ENCODE measurements at regions not wholly inside any gene's neighbourhood (a gene's known extent, or its start where the extent isn't known, plus 50 kb on each side); places are given as distances from the start of the nearest gene placed in this dataset.

DNA sequence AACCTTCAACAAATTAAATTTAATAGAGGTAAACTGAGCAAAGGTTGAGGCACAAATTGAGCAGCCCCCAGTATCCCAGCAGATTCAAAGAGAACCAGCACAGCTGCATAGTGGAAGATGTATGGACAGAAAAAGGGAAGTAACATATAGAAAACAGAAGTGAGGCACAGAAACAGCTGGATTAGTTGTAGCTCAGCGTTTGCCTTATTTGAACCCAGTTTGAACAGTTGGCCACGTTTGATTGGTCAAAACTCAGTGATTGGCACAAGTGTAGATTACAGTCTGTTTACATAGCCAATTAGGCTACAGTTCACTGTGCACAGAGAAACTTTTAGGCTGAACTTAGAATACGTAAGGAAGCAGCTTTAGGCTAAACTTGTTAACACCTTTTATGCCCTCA lies 315.5 kb downstream of the RMST start:
- no peak overlapping the region for H3K4me3 ChIP-seq (ENCODE audit: low read length)
- TF ChIP-seq, protein P1, sequence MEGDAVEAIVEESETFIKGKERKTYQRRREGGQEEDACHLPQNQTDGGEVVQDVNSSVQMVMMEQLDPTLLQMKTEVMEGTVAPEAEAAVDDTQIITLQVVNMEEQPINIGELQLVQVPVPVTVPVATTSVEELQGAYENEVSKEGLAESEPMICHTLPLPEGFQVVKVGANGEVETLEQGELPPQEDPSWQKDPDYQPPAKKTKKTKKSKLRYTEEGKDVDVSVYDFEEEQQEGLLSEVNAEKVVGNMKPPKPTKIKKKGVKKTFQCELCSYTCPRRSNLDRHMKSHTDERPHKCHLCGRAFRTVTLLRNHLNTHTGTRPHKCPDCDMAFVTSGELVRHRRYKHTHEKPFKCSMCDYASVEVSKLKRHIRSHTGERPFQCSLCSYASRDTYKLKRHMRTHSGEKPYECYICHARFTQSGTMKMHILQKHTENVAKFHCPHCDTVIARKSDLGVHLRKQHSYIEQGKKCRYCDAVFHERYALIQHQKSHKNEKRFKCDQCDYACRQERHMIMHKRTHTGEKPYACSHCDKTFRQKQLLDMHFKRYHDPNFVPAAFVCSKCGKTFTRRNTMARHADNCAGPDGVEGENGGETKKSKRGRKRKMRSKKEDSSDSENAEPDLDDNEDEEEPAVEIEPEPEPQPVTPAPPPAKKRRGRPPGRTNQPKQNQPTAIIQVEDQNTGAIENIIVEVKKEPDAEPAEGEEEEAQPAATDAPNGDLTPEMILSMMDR (IDR thresholded peaks at IDR 0.05; ENCODE audit: insufficient read depth, low read depth, low read length, missing control alignments) = no peak
- DNase-seq (ENCODE audit: low read depth) = no peak

DNA sequence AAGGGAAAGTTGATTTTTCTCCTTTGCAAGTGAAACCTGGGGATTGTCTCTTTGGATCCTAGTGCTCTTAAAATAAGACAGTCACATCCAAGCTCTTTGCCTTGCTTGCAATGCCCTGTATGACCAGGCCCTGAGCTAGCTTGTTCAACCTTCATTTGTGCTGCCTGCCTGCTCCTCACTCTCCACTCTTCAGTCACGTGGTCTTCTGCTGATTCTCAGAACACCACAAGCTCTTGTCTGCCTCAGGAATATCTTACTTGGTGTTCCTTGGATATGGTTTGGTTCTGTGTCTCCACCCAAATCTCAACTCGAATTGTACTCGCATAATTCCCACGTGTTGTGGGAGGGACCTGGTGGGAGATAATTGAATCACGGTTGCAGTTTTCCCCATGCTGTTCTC lies 318.7 kb downstream of the RMST start:
- no peak for DNase-seq (ENCODE audit: low read depth)
- TF ChIP-seq, protein P1 (IDR thresholded peaks at IDR 0.05; ENCODE audit: insufficient read depth, low read depth, low read length, missing control alignments) = no peak
- no peak overlapping the region for H3K4me3 ChIP-seq (ENCODE audit: low read length)

DNA sequence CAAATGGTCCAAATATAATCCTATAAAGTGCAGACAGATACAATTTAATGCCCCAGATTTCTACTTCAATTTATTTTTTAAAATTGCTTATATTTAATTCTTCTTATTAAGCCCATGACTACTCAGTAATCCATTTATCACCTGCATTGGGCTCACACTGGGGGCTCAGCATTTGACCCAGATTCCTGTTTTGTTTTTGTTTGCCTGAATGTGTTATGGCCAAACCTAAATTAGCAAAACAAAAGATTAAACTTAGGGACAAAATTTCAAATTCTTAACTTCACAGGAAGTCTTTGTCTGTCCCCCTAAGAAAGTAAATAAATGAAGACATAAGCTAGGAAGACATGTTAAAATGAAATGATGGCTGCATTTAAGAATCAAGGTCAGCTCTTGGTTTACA lies 322.3 kb downstream of the RMST start:
- DNase-seq (ENCODE audit: low read depth) = no peak

DNA sequence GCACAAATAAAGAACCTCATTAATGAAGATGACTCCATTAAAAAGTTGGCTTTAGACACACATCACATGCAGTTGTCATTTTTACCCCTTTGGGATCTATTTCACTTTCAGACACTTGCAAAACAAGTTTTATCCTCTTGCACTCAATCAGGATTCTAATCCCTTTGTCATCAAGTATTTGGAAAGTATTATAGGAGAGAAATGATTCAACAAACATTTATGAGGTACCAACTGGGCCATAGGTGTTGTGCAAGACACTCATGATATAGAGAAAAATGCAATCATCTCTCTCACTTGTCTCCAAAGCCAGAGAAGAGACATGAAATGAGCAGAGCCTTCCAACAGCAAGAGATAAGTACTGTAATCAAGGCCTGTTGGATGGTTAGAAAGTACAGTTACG lies 327.7 kb downstream of the RMST start:
- no peak overlapping the region for H3K4me3 ChIP-seq (ENCODE audit: low read length)
- TF ChIP-seq, protein P1 (IDR thresholded peaks at IDR 0.05; ENCODE audit: insufficient read depth, low read depth, low read length, missing control alignments) = no peak
- no peak for DNase-seq (ENCODE audit: low read depth)

More for the DNA sequence above, 322.3 kb downstream of the RMST start:
- TF ChIP-seq, protein P1 (IDR thresholded peaks at IDR 0.05; ENCODE audit: insufficient read depth, low read depth, low read length, missing control alignments) = no peak
- H3K4me3 ChIP-seq (ENCODE audit: low read length) = no peak overlapping the region

DNA sequence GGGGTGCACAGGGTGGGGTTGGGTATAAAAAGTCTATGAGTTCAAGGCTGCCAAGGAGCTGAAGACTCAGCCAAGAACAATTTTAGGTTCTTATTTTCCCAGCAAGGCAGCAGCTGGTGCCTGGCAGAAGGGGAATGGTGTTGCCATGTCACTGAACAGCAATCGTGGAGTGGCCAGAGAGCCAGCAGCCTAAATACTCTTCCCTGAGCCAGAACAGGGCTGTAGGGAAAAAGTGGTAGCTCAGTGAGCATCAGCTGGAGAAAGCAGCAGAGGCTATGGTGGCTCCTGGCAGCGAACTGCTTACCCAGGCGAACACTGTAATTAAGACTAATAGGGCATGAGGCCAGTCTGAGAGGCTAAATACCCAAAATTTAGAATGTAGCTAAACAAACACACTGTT lies 334.9 kb downstream of the RMST start:
- no peak for DNase-seq (ENCODE audit: low read depth)
- no peak overlapping the region for H3K4me3 ChIP-seq (ENCODE audit: low read length)
- TF ChIP-seq, protein P1 (IDR thresholded peaks at IDR 0.05; ENCODE audit: insufficient read depth, low read depth, low read length, missing control alignments) = no peak

DNA sequence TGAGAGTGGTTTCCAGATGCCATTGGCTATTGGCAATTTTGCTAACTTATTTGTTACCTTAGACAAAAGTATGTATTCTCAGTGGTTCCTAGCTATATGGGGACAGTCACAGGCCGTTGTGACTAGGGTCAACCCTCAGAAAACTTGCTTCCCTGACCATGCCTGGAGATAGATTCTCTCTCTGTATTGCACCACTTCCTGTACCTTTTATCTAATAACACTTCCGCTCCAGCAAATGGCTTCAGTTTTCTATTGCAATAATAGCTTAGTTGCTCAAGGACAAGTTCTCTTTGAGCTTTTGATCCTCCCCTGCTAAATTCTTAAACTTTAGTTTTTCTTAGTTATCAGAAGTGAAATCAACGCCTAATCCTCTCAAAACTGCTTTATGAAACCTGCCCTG lies 338.0 kb downstream of the RMST start:
- DNase-seq (ENCODE audit: low read depth) = no peak
- no peak overlapping the region for H3K4me3 ChIP-seq (ENCODE audit: low read length)
- TF ChIP-seq, protein P1 (IDR thresholded peaks at IDR 0.05; ENCODE audit: insufficient read depth, low read depth, low read length, missing control alignments) = no peak

DNA sequence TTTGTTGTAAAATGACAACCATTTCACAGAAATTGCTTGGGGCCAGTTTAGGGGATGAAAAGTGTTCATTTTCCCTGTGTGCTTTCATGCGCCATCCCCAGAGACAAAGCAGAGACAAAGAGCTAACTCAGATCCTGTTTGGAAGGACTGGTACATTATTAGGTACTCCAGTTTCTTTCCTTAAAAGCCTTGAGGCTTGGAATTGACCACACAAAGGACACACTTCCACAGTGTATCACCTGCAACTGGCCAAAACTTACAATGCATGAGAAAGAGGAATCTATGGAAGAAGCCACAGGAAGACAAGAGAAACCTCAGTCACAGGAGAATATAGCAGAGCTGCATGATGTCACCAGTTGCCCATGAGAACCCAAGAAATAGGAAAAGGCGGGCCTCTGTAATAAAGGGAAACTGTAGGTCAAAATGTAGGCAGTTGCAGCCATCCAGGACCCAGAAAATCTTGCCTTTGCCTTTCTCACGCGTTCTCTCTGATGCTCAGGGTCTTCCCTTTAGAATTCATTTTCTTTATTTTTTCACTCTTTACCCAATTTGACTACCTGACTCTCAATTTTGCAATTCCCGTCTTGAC lies 339.0 kb downstream of the RMST start:
- no peak for DNase-seq (ENCODE audit: low read depth)
- TF ChIP-seq, protein P1 (IDR thresholded peaks at IDR 0.05; ENCODE audit: insufficient read depth, low read depth, low read length, missing control alignments) = no peak
- H3K4me3 ChIP-seq (ENCODE audit: low read length) = no peak overlapping the region
